Ovary (tissue), 7 donors: ENCODE measurements at regions not wholly inside any gene's neighbourhood (a gene's known extent, or its start where the extent isn't known, plus 50 kb on each side); places are given as distances from the start of the nearest gene placed in this dataset.
A peak's percentile ranks its signal among the peaks of the same experiment; 100 is the strongest.

Experiments used
- DNase-seq, 5 donors: peaks; one replicate each; pipeline ENCODE4 v3.0.0-alpha.2; 2019 to 2020
- H3K27ac ChIP-seq, 2 donors: fragments of 200-600 bp; one replicate each; pipeline versions ENCODE4 v1.5.1 to v1.8.0; 2019 to 2022
- H3K27me3 ChIP-seq: fragments of 200-600 bp; one replicate; pipeline ENCODE4 v1.8.0; 2022
- H3K36me3 ChIP-seq: fragments of 200-600 bp; sonication (generic); one replicate; pipeline ENCODE4 v1.5.1; 2019
- H3K4me1 ChIP-seq: one replicate; pipeline ENCODE4 v1.8.1; 2013; ENCODE audit warnings: mild to moderate bottlenecking, moderate library complexity; ENCODE audit not compliant: insufficient read depth
- H3K4me3 ChIP-seq: fragments of 200-600 bp; sonication (generic); one replicate; pipeline ENCODE4 v1.5.1; 2017
- H3K9me3 ChIP-seq, 2 donors: fragments of 200-600 bp in 1 of 2; sonication (generic) in 1 of 2; one replicate each; pipeline versions ENCODE4 v1.5.1 to v1.8.1; 2013 to 2019; ENCODE audit warnings: mild to moderate bottlenecking in 1 of 2, moderate library complexity in 1 of 2
- CTCF ChIP-seq, 3 donors: fragments of 450-650 bp in 2 of 3; fragments of 200-600 bp in 1 of 3; IDR thresholded peaks; one replicate each; pipeline versions ENCODE4 v1.5.1 to v1.8.0; 2016 to 2022; ENCODE audit warnings: antibody characterized with exemption in 3 of 3, mild to moderate bottlenecking in 1 of 3
- EP300 ChIP-seq: sonication (generic); formaldehyde crosslinking; IDR thresholded peaks from one replicate; pipeline ENCODE4 v1.6.1; 2017; ENCODE audit warnings: antibody characterized with exemption
- POLR2A ChIP-seq: fragments of 450-650 bp; IDR thresholded peaks from one replicate; pipeline ENCODE4 v1.6.1; 2017; ENCODE audit warnings: antibody characterized with exemption, mild to moderate bottlenecking, moderate library complexity
- WGBS, 3 donors: extraction: QIAGEN DNeasy Blood & Tissue Kit in 1 of 3; methylation state at CpG; one replicate each; pipeline versions ENCODE4 v1.1.5 to v1.1.7; 2013 to 2017; 5-methylcytosine and 5-hydroxymethylcytosine counted together
- intact Hi-C, 4 donors: fragments of 100-400 bp; cut with DNase I; formaldehyde crosslinking; loops; one replicate each; pipeline versions ENCODE4 v1.11.0 to v1.15.1; 2022 to 2023
- donor health status: DM: no; HTN: no; CAD: no; lungs with moderate emphysema.
- donor health status: DM: no; HTN: no; CAD: no.
- donor health status: Bipolar disorder and iron deficiency.
- donor health status: DM: no; HTN: no; CAD: no.
- donor health status: DM: yes; HTN: yes; CAD: no.

- DNase-seq, result no peak
- no peak overlapping the region for H3K27ac ChIP-seq
- TF ChIP-seq CTCF (IDR thresholded peaks at IDR 0.05) (no peak), EP300 (no peak)
- 30 to 49% (median 33%) methylated on average over 2 of the region's 2 CpGs for WGBS, 3 donors
- H3K27me3 ChIP-seq, result no peaks in the 10 kb centered on the region
- intact Hi-C loops, result no loop called here
- H3K4me3 ChIP-seq, result no peak overlapping the region
- no peaks in the 10 kb centered on the region for H3K9me3 ChIP-seq
- no peaks in the 10 kb centered on the region for H3K36me3 ChIP-seq
- no peaks in the 10 kb centered on the region for H3K4me1 ChIP-seq
These were observed 79.1 kb downstream of the TRIB2 start for GRCh38 chr2:12795851-12796250.

- H3K36me3 ChIP-seq, result no peaks in the 10 kb centered on the region
- WGBS, 3 donors, result 11 to 31% (median 19%) methylated on average over 4 of the region's 4 CpGs
- no peak overlapping the region for H3K27ac ChIP-seq
These were observed 79.9 kb downstream of the TRIB2 start for GRCh38 chr2:12796657-12797056.

GRCh38 chr2:12797815-12798214, 81.1 kb downstream of the TRIB2 start:
- TF ChIP-seq POLR2A, result no peak
- TF ChIP-seq EP300, result no peak
- TF ChIP-seq CTCF (IDR thresholded peaks at IDR 0.05), result no peak
- intact Hi-C loops, result no loop called here
- WGBS, 3 donors, result 25 to 53% (median 37%) methylated on average over 3 of the region's 3 CpGs

More at GRCh38 chr2:12796657-12797056, 79.9 kb downstream of the TRIB2 start:
- TF ChIP-seq POLR2A (no peak), EP300 (no peak), CTCF (IDR thresholded peaks at IDR 0.05) (no peak)
- intact Hi-C loops, result no loop called here
- no peaks in the 10 kb centered on the region for H3K9me3 ChIP-seq
- H3K27me3 ChIP-seq, result no peaks in the 10 kb centered on the region
- DNase-seq, result peak in 1 of 5 donors; percentile 21
- H3K4me1 ChIP-seq, result no peaks in the 10 kb centered on the region
- H3K4me3 ChIP-seq, result no peak overlapping the region

GRCh38 chr2:12803607-12804006, 86.9 kb downstream of the TRIB2 start:
- Histone ChIP-seq H3K9me3 (no peaks in the 10 kb centered on the region), H3K4me1 (peaks cover 10% of the 10 kb centered on the region), H3K27ac (no peak overlapping the region), H3K36me3 (no peaks in the 10 kb centered on the region), H3K27me3 (no peaks in the 10 kb centered on the region), H3K4me3 (no peak overlapping the region)
- TF ChIP-seq EP300, result no peak
- TF ChIP-seq CTCF (IDR thresholded peaks at IDR 0.05), result no peak
- TF ChIP-seq POLR2A, result no peak
- no peak for DNase-seq
- intact Hi-C loops, result no loop called here

More at GRCh38 chr2:12797815-12798214, 81.1 kb downstream of the TRIB2 start:
- DNase-seq, result no peak
- Histone ChIP-seq H3K27me3 (no peaks in the 10 kb centered on the region), H3K27ac (no peak overlapping the region), H3K36me3 (no peaks in the 10 kb centered on the region), H3K9me3 (no peaks in the 10 kb centered on the region), H3K4me3 (no peak overlapping the region), H3K4me1 (no peaks in the 10 kb centered on the region)
